ENCODE measurements at regions not wholly inside any gene's neighbourhood (a gene's known extent, or its start where the extent isn't known, plus 50 kb on each side); places are given as distances from the start of the nearest gene placed in this dataset.

DNA sequence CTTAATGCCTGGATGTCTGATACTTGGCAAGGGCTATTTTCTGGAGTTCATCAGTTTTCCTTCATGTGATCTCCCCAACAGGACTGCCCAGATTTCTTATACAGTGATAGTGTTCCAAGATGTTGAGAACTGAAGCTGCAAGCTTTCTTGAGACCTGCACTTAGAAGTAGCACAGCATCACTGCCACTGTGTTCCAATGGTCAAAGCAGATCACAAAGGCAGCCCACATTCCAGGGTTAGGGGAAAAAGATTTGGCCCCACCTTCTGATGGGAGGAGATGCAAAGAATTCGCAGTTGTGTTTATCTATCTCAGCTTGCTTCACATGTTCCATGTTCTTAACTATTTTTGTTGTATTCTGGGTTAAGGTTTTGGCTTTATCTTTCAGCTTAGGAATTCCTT lies 78.2 kb downstream of the GPX5 start:
- TF ChIP-seq POLR2A (IDR thresholded peaks at IDR 0.05) (no peak), CTCF (IDR thresholded peaks at IDR 0.05) (no peak)
